HG03521 (cell line): ENCODE measurements at regions not wholly inside any gene's neighbourhood (a gene's known extent, or its start where the extent isn't known, plus 50 kb on each side); places are given as distances from the start of the nearest gene placed in this dataset.
A peak's percentile ranks its signal among the peaks of the same experiment; 100 is the strongest.
"Not testable (repeated sequence)": the region's sequence is repeated elsewhere in the genome, so short reads cannot be mapped to it uniquely, and the experiment has no call there.

Source experiments
- ATAC-seq: cut with Tn5 transposase; IDR thresholded peaks from one replicate; pipeline ENCODE4 v1.9.1; 2021; ENCODE audit warnings: mild to moderate bottlenecking, moderate library complexity; ENCODE audit not compliant: unreplicated experiment

GRCh38 chr9:63813391-63814021 is 1471.5 kb downstream of the FOXD4L5 start:
- ATAC-seq: not testable (repeated sequence)

- ATAC-seq: peak; percentile 77
Observed at GRCh38 chr9:63812822-63813221, 1472.2 kb downstream of the FOXD4L5 start.

GRCh38 chr9:63804205-63804604 is 1480.8 kb downstream of the FOXD4L5 start:
- not testable (repeated sequence) for ATAC-seq

- ATAC-seq: not testable (repeated sequence)
Observed at GRCh38 chr9:63794081-63794685, 1490.8 kb downstream of the FOXD4L5 start.

- ATAC-seq: not testable (repeated sequence)
Observed at GRCh38 chr9:63787454-63787853, 1497.6 kb downstream of the FOXD4L5 start.

- not testable (repeated sequence) for ATAC-seq
Observed at GRCh38 chr9:63785059-63785458, 1500.0 kb downstream of the FOXD4L5 start.

- not testable (repeated sequence) for ATAC-seq
Observed at GRCh38 chr9:63784421-63784820, 1500.6 kb downstream of the FOXD4L5 start.

GRCh38 chr9:63781817-63782439 is 1503.1 kb downstream of the FOXD4L5 start:
- not testable (repeated sequence) for ATAC-seq

GRCh38 chr9:63781390-63781789 is 1503.6 kb downstream of the FOXD4L5 start:
- ATAC-seq: peak; percentile 100

- not testable (repeated sequence) for ATAC-seq
Observed at GRCh38 chr9:63776220-63776619, 1508.8 kb downstream of the FOXD4L5 start.

GRCh38 chr9:63775092-63775426 is 1510.0 kb downstream of the FOXD4L5 start:
- not testable (repeated sequence) for ATAC-seq

GRCh38 chr9:63774369-63775091 is 1510.5 kb downstream of the FOXD4L5 start:
- not testable (repeated sequence) for ATAC-seq

- not testable (repeated sequence) for ATAC-seq
Observed at GRCh38 chr9:63762230-63762629, 1522.8 kb downstream of the FOXD4L5 start.

- not testable (repeated sequence) for ATAC-seq
Observed at GRCh38 chr9:63729021-63729420, 1556.0 kb downstream of the FOXD4L5 start.

GRCh38 chr9:63728287-63728686 is 1556.7 kb downstream of the FOXD4L5 start:
- ATAC-seq: no peak

GRCh38 chr9:63708285-63708684 is 1576.7 kb downstream of the FOXD4L5 start:
- not testable (repeated sequence) for ATAC-seq

GRCh38 chr9:63704456-63704855 is 1580.6 kb downstream of the FOXD4L5 start:
- ATAC-seq: not testable (repeated sequence)

GRCh38 chr9:63703670-63704069 is 1581.3 kb downstream of the FOXD4L5 start:
- not testable (repeated sequence) for ATAC-seq

- not testable (repeated sequence) for ATAC-seq
Observed at GRCh38 chr9:63703138-63703665, 1581.8 kb downstream of the FOXD4L5 start.
